ENCODE measurements at regions not wholly inside any gene's neighbourhood (a gene's known extent, or its start where the extent isn't known, plus 50 kb on each side); places are given as distances from the start of the nearest gene placed in this dataset.

DNA sequence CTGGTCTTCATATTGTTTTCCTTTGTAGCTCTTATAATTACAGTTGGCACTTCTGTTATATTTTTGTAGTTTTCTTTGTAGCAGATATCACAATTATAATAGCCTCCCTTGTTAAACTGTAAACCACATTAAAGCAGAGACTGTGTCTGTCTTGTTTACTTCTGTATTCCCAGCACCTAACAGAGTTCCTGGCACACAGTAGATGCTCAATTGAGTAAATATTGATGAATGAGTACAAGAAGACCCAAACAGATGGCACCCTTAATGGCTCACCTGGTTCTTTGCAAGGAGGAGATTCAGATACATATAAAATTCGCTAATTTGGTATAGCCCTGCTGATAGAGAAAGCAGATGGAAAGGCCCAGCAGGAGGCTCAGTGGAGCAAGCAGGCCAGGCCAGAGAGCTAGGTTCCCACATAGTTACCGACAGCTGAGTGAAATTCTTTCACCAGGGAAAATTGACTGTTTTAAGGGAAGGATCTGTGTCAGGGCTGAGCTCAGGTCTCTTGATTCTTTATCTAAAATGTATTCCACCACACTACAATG is 120.1 kb downstream of the NUP35 start:
- Histone ChIP-seq H3K36me3 (no peaks in the 10 kb centered on the region), H3K4me1 (no peaks in the 10 kb centered on the region), H3K9me3 (no peaks in the 10 kb centered on the region), H3K27me3 (no peaks in the 10 kb centered on the region), H3K4me3 (no peak overlapping the region), H3K27ac (no peak overlapping the region)
- WGBS, 2 donors = 93 to 94% methylated on average over 2 of the region's 2 CpGs
- no peak for DNase-seq
- TF ChIP-seq, protein P1, sequence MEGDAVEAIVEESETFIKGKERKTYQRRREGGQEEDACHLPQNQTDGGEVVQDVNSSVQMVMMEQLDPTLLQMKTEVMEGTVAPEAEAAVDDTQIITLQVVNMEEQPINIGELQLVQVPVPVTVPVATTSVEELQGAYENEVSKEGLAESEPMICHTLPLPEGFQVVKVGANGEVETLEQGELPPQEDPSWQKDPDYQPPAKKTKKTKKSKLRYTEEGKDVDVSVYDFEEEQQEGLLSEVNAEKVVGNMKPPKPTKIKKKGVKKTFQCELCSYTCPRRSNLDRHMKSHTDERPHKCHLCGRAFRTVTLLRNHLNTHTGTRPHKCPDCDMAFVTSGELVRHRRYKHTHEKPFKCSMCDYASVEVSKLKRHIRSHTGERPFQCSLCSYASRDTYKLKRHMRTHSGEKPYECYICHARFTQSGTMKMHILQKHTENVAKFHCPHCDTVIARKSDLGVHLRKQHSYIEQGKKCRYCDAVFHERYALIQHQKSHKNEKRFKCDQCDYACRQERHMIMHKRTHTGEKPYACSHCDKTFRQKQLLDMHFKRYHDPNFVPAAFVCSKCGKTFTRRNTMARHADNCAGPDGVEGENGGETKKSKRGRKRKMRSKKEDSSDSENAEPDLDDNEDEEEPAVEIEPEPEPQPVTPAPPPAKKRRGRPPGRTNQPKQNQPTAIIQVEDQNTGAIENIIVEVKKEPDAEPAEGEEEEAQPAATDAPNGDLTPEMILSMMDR (IDR thresholded peaks at IDR 0.05) = no peak
- TF ChIP-seq POLR2A (IDR thresholded peaks at IDR 0.05) (no peak), POLR2AphosphoS5 (IDR thresholded peaks at IDR 0.05) (no peak), EP300 (IDR thresholded peaks at IDR 0.05) (no peak)
- no peak for ATAC-seq (ENCODE audit: low FRiP score in 2 of 2)

DNA sequence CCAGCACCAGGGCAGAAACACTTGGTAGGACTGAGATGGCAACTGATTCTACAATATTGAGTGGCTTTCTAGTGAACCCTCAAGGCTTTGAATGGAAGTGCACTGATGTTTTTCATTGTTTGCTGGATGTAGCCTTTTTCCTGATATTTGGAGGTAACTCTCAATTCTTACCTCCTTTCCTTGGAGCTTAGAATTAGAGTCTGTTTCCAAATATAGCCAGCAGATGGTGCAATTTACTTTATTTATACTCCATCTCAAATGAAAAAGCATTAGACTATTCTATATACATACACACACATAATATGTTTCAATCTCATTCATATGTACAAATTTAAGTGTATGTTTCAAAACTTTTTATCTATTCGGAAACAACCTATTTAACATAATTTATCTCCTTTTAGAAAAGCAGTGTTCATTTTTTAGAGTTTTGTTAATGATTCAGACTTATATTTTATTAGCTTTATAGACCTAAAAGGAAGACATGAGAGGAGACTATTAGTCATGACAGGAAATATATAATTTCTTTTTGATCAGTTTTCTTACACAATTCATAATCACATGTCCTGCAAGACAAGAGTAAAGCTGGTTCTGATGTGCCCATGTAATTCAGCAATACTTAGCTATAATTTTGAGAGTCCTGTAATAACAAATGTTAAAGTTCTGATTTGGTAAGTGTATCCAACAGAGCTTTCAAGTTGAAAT is 124.8 kb downstream of the NUP35 start:
- TF ChIP-seq, protein P1 (IDR thresholded peaks at IDR 0.05) = peak in 3 of 6 experiments; percentile 31 to 39 (median 38)
- no peak for TF ChIP-seq POLR2A (IDR thresholded peaks at IDR 0.05)
- ATAC-seq (ENCODE audit: low FRiP score in 2 of 2) (no peak), DNase-seq (no peak)
- Histone ChIP-seq H3K27me3 (no peaks in the 10 kb centered on the region), H3K9me3 (no peaks in the 10 kb centered on the region), H3K4me3 (no peak overlapping the region), H3K27ac (no peak overlapping the region), H3K36me3 (no peaks in the 10 kb centered on the region), H3K4me1 (no peaks in the 10 kb centered on the region)
- WGBS, 2 donors = 0 to 6% methylated on average over 1 of the region's 1 CpG

DNA sequence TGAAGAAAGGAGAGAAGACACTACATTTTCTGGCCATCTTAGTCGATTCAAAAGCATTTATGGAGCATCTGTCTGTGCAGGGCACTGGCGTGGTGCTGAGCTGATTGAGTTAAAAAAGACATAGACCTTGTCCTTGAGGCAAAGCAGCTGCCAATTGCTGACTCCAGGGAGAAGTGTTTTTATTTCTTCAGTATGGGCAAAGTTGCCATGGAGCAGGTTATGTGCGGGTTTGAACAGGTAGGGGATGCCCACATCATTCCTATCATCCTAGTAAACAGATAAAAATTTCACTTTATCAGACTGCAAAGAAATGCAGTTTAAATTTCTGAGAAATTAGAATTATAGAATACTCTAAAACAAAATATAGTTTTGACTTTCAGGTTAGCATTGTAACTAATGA is 125.8 kb downstream of the NUP35 start:
- ATAC-seq (ENCODE audit: low FRiP score in 2 of 2) = no peak
- H3K4me1 ChIP-seq = no peaks in the 10 kb centered on the region
- H3K36me3 ChIP-seq = no peaks in the 10 kb centered on the region
- no peak for DNase-seq
- no peak overlapping the region for H3K4me3 ChIP-seq
- TF ChIP-seq POLR2AphosphoS5 (IDR thresholded peaks at IDR 0.05) (no peak), EP300 (IDR thresholded peaks at IDR 0.05) (no peak), POLR2A (IDR thresholded peaks at IDR 0.05) (no peak)
- TF ChIP-seq, protein P1 (IDR thresholded peaks at IDR 0.05) = no peak
- WGBS, 2 donors = 72 to 85% methylated on average over 3 of the region's 3 CpGs
- no peak overlapping the region for H3K27ac ChIP-seq
- no peaks in the 10 kb centered on the region for H3K9me3 ChIP-seq
- no peaks in the 10 kb centered on the region for H3K27me3 ChIP-seq

DNA sequence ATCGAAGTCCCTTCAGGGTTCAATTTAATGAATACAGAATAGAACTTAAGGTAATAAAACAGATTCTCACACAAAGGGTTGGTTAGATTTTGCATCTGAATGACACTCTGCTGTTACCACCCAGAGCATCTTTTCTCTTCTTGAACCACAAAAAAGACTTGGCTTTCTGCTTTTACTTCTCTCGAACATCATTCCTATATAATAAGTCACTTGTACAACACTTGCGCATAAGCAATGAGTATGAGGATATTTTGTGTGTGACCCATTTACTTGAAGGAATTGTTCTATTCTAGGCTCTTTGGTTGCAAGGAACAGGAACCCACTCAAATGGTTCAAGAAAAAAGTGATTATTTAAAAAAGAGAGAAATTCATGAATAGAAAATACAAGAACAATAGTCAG is 126.2 kb downstream of the NUP35 start:
- no peak overlapping the region for H3K27ac ChIP-seq
- ATAC-seq (ENCODE audit: low FRiP score in 2 of 2) = no peak
- 89 to 96% methylated on average over 3 of the region's 3 CpGs for WGBS, 2 donors
- H3K4me3 ChIP-seq = no peak overlapping the region
- no peaks in the 10 kb centered on the region for H3K36me3 ChIP-seq
- no peaks in the 10 kb centered on the region for H3K9me3 ChIP-seq
- no peaks in the 10 kb centered on the region for H3K4me1 ChIP-seq
- no peak for TF ChIP-seq POLR2A (IDR thresholded peaks at IDR 0.05)
- no peak for TF ChIP-seq EP300 (IDR thresholded peaks at IDR 0.05)
- TF ChIP-seq, protein P1 (IDR thresholded peaks at IDR 0.05) = no peak
- TF ChIP-seq POLR2AphosphoS5 (IDR thresholded peaks at IDR 0.05) = no peak
- DNase-seq = no peak
- no peaks in the 10 kb centered on the region for H3K27me3 ChIP-seq
